GM23338 (cell line): ENCODE measurements at regions not wholly inside any gene's neighbourhood (a gene's known extent, or its start where the extent isn't known, plus 50 kb on each side); places are given as distances from the start of the nearest gene placed in this dataset.

Source experiments
- ATAC-seq: fragments of 200-7000 bp; cut with Tn5 transposase; 3 replicates; pipeline ENCODE4 v1.9.1; 2020
- DNase-seq: peaks from one replicate; pipeline ENCODE4 v3.0.0-alpha.2; 2015; ENCODE audit warnings: low spot score
- H2AFZ ChIP-seq: fragments of 200-600 bp; sonication (generic); 2 replicates; pipeline ENCODE4 v1.8.0; 2016; ENCODE audit warnings: antibody characterized with exemption, mild to moderate bottlenecking, moderate library complexity
- H3F3A ChIP-seq: fragments of 200-600 bp; sonication (generic); replicated peaks from 2 replicates; pipeline ENCODE4 v1.8.0; 2017; ENCODE audit warnings: antibody characterized with exemption, mixed run types, low read depth
- H3K27ac ChIP-seq: fragments of 200-600 bp; sonication (generic); 2 replicates; pipeline ENCODE4 v1.6.1; 2016; ENCODE audit warnings: low read depth
- H3K27me3 ChIP-seq: fragments of 200-600 bp; sonication (generic); 2 replicates; pipeline ENCODE4 v1.8.0; 2016; ENCODE audit warnings: mild to moderate bottlenecking, mixed run types, moderate library complexity; ENCODE audit not compliant: insufficient read depth
- H3K36me3 ChIP-seq: fragments of 200-600 bp; sonication (generic); 2 replicates; pipeline ENCODE4 v1.8.0; 2016; ENCODE audit warnings: mild to moderate bottlenecking; ENCODE audit not compliant: insufficient read depth
- H3K4me1 ChIP-seq: fragments of 200-600 bp; sonication (generic); 2 replicates; pipeline ENCODE4 v1.8.0; 2016; ENCODE audit warnings: mild to moderate bottlenecking, moderate library complexity; ENCODE audit not compliant: insufficient read depth
- H3K4me2 ChIP-seq: fragments of 200-600 bp; sonication (generic); 2 replicates; pipeline ENCODE4 v1.7.1; 2017; ENCODE audit warnings: mixed run types
- H3K4me3 ChIP-seq: fragments of 200-600 bp; sonication (generic); 2 replicates; pipeline ENCODE4 v1.6.1; 2016; ENCODE audit warnings: mixed run types
- H3K79me2 ChIP-seq: fragments of 200-600 bp; sonication (generic); replicated peaks from 2 replicates; pipeline ENCODE4 v1.8.0; 2017; ENCODE audit warnings: mild to moderate bottlenecking; ENCODE audit not compliant: insufficient read depth
- H3K9me2 ChIP-seq: fragments of 200-600 bp; sonication (generic); 2 replicates; pipeline ENCODE4 v1.8.0; 2017; ENCODE audit not compliant: insufficient read depth
- H4K20me1 ChIP-seq: fragments of 200-600 bp; sonication (generic); replicated peaks from 2 replicates; pipeline ENCODE4 v1.8.0; 2017; ENCODE audit warnings: mild to moderate bottlenecking; ENCODE audit not compliant: insufficient read depth
- H3K27ac Mint-ChIP-seq: 2 replicates; pipeline ENCODE4 v1.8.0; 2020; ENCODE audit warnings: inconsistent platforms, mild to moderate bottlenecking, moderate library complexity, mixed read lengths
- H3K27me3 Mint-ChIP-seq: 3 replicates; pipeline ENCODE4 v1.8.0; 2022; ENCODE audit warnings: low read depth, mild to moderate bottlenecking, moderate library complexity, mixed read lengths, inconsistent platforms; ENCODE audit not compliant: insufficient read depth, poor library complexity
- H3K36me3 Mint-ChIP-seq: 3 replicates; pipeline ENCODE4 v1.8.0; 2021; ENCODE audit warnings: low read depth, mild to moderate bottlenecking, inconsistent platforms, moderate library complexity, mixed read lengths
- H3K4me1 Mint-ChIP-seq: 3 replicates; pipeline ENCODE4 v1.8.0; 2020; ENCODE audit warnings: mild to moderate bottlenecking, inconsistent platforms, mixed read lengths
- H3K4me3 Mint-ChIP-seq: 3 replicates; pipeline ENCODE4 v1.8.0; 2021; ENCODE audit warnings: moderate library complexity, mild to moderate bottlenecking, inconsistent platforms, mixed read lengths
- H3K9me3 Mint-ChIP-seq: 3 replicates; pipeline ENCODE4 v1.8.0; 2020; ENCODE audit warnings: moderate library complexity, mild to moderate bottlenecking, inconsistent platforms, mixed read lengths
- CREB1 ChIP-seq: fragments of 250-450 bp; sonication (Bioruptor Pico); IDR thresholded peaks from 2 replicates; pipeline ENCODE4 v1.5.0; 2020; ENCODE audit warnings: low read depth, mild to moderate bottlenecking, moderate library complexity
- CTCF ChIP-seq, 2 experiments: fragments of 200-600 bp in 1 of 2; sonication (generic) in 1 of 2; conservative IDR thresholded peaks; 2 replicates each; pipeline versions ENCODE4 v1.5.1 to v1.6.1; 2016 to 2017; ENCODE audit warnings: antibody characterized with exemption in 2 of 2, low read depth in 2 of 2, mild to moderate bottlenecking in 2 of 2, moderate library complexity in 1 of 2
- ETS1 ChIP-seq: IDR thresholded peaks from 2 replicates; pipeline ENCODE4 v1.6.1; 2016; ENCODE audit warnings: antibody characterized with exemption
- EZH2 ChIP-seq: fragments of 200-600 bp; sonication (generic); IDR thresholded peaks from one replicate; pipeline ENCODE4 v1.8.0; 2017; ENCODE audit warnings: antibody characterized with exemption, mild to moderate bottlenecking, low read depth; ENCODE audit not compliant: unreplicated experiment
- EZH2phosphoT487 ChIP-seq: fragments of 200-600 bp; sonication (generic); IDR thresholded peaks from one replicate; pipeline ENCODE4 v1.8.1; 2018; ENCODE audit warnings: antibody characterized with exemption; ENCODE audit not compliant: unreplicated experiment
- JUNB ChIP-seq: IDR thresholded peaks from one replicate; pipeline ENCODE4 v1.6.1; 2016; ENCODE audit warnings: antibody characterized with exemption; ENCODE audit not compliant: unreplicated experiment
- NANOG ChIP-seq: IDR thresholded peaks from 2 replicates; pipeline ENCODE4 v1.6.1; 2016; ENCODE audit warnings: antibody characterized with exemption, borderline replicate concordance
- POLR2AphosphoS5 ChIP-seq: IDR thresholded peaks from 2 replicates; pipeline ENCODE4 v1.6.1; 2016; ENCODE audit warnings: antibody characterized with exemption, low read depth
- REST ChIP-seq: IDR thresholded peaks from one replicate; pipeline ENCODE4 v1.6.1; 2018; ENCODE audit warnings: antibody characterized with exemption; ENCODE audit not compliant: unreplicated experiment
- STAT1 ChIP-seq: IDR thresholded peaks from one replicate; pipeline ENCODE4 v1.6.1; 2016; ENCODE audit warnings: antibody characterized with exemption; ENCODE audit not compliant: unreplicated experiment
- ZNF114 ChIP-seq: fragments of 250-450 bp; sonication (Bioruptor Pico); IDR thresholded peaks from 2 replicates; pipeline ENCODE4 v1.5.0; 2020; ENCODE audit warnings: mild to moderate bottlenecking, moderate library complexity
- ZNF331 ChIP-seq: fragments of 250-450 bp; sonication (Bioruptor Pico); IDR thresholded peaks from 2 replicates; pipeline ENCODE4 v1.5.0; 2020; ENCODE audit warnings: low read depth, mild to moderate bottlenecking, moderate library complexity

GRCh38 chr1:182246783-182247182, 144.8 kb downstream of the GLUL start (continued):
- TF ChIP-seq POLR2AphosphoS5 = no peak
- no peak for TF ChIP-seq ZNF331 (CRISPR knock-in tag)
- TF ChIP-seq REST = no peak
- TF ChIP-seq CREB1 (CRISPR knock-in tag) = no peak
- TF ChIP-seq ETS1 = no peak

GRCh38 chr1:182245040-182245439, 146.6 kb downstream of the GLUL start:
- Histone ChIP-seq H3K4me3 (no peak overlapping the region), H3K27me3 (no peaks in the 10 kb centered on the region), H3F3A (no peaks in the 10 kb centered on the region), H4K20me1 (no peaks in the 10 kb centered on the region), H3K9me2 (no peaks in the 10 kb centered on the region), H3K4me1 (no peaks in the 10 kb centered on the region), H2AFZ (no peak overlapping the region), H3K4me2 (no peak overlapping the region), H3K27ac (no peak overlapping the region), H3K79me2 (no peaks in the 10 kb centered on the region), H3K36me3 (no peaks in the 10 kb centered on the region)
- H3K4me1 Mint-ChIP-seq = no peaks in the 10 kb centered on the region; the same call in 1 of the 3 replicates
- TF ChIP-seq JUNB (no peak), CTCF (conservative IDR thresholded peaks at IDR 0.05; ENCODE audit: low read depth in 2 of 2) (no peak), ZNF114 (CRISPR knock-in tag) (no peak), ETS1 (no peak), CREB1 (CRISPR knock-in tag) (no peak), EZH2 (no peak), REST (no peak), STAT1 (no peak), POLR2AphosphoS5 (no peak), NANOG (no peak), ZNF331 (CRISPR knock-in tag) (no peak), EZH2phosphoT487 (no peak)
- DNase-seq (no peak), ATAC-seq (no peak)
- H3K9me3 Mint-ChIP-seq = no peaks in the 10 kb centered on the region
- H3K27me3 Mint-ChIP-seq = peaks cover 5% of the 10 kb centered on the region
- no peaks in the 10 kb centered on the region for H3K36me3 Mint-ChIP-seq
- H3K27ac Mint-ChIP-seq = no peak overlapping the region
- no peak overlapping the region for H3K4me3 Mint-ChIP-seq
